ENCODE measurements at regions not wholly inside any gene's neighbourhood (a gene's known extent, or its start where the extent isn't known, plus 50 kb on each side); places are given as distances from the start of the nearest gene placed in this dataset.

- TF ChIP-seq RNF2 (IDR thresholded peaks at IDR 0.05; ENCODE audit: borderline replicate concordance, low read depth, low read length, missing control alignments, poor library complexity, severe bottlenecking) (no peak), CHD2 (IDR thresholded peaks at IDR 0.05; ENCODE audit: low read length) (no peak), CEBPB (IDR thresholded peaks at IDR 0.05; ENCODE audit: low read depth, low read length) (no peak), BRCA1 (IDR thresholded peaks at IDR 0.05; ENCODE audit: low read depth, low read length) (no peak)
- TF ChIP-seq, protein P1, sequence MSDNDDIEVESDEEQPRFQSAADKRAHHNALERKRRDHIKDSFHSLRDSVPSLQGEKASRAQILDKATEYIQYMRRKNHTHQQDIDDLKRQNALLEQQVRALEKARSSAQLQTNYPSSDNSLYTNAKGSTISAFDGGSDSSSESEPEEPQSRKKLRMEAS (IDR thresholded peaks at IDR 0.05) = no peak
Measured at GRCh38 chr11:19407677-19408270, 167.0 kb upstream of the E2F8 start (continued).
